Gastroesophageal sphincter (tissue), 4 donors: ENCODE measurements at regions not wholly inside any gene's neighbourhood (a gene's known extent, or its start where the extent isn't known, plus 50 kb on each side); places are given as distances from the start of the nearest gene placed in this dataset.

Experiments
- ATAC-seq: fragments of 150-250 bp; one replicate; pipeline ENCODE4 v1.9.1; 2016; ENCODE audit warnings: mild to moderate bottlenecking, moderate library complexity
- H3K27ac ChIP-seq, 4 donors: fragments of 200-600 bp; sonication (generic) in 3 of 4; 1 replicate in 3 of 4; 2 replicates in 1 of 4; pipeline ENCODE4 v1.5.1; 2016 to 2019
- H3K27me3 ChIP-seq: fragments of 200-600 bp; sonication (generic); one replicate; pipeline ENCODE4 v1.5.1; 2019
- H3K36me3 ChIP-seq, 2 donors: fragments of 200-600 bp; sonication (generic); one replicate each; pipeline ENCODE4 v1.5.1; 2019; ENCODE audit warnings: control low read depth in 1 of 2
- H3K4me1 ChIP-seq, 3 donors: fragments of 200-600 bp; sonication (generic); 1 replicate in 2 of 3; 2 replicates in 1 of 3; pipeline ENCODE4 v1.5.1; 2016 to 2019; ENCODE audit warnings: control low read depth in 2 of 3
- H3K4me3 ChIP-seq, 2 donors: fragments of 200-600 bp; sonication (generic); one replicate each; pipeline ENCODE4 v1.5.1; 2019; ENCODE audit warnings: mild to moderate bottlenecking in 1 of 2, moderate library complexity in 1 of 2
- H3K9me3 ChIP-seq, 3 donors: fragments of 200-600 bp; sonication (generic); one replicate each; pipeline ENCODE4 v1.5.1; 2017 to 2019; ENCODE audit warnings: control low read depth in 2 of 3
- CTCF ChIP-seq, 4 experiments: fragments of 200-600 bp in 2 of 4; fragments of 450-650 bp in 2 of 4; sonication (generic) in 1 of 4; IDR thresholded peaks; one replicate each; pipeline ENCODE4 v1.5.1; 2017 to 2019; ENCODE audit warnings: antibody characterized with exemption in 4 of 4, mild to moderate bottlenecking in 2 of 4, moderate library complexity in 2 of 4
- EP300 ChIP-seq: sonication (generic); formaldehyde crosslinking; IDR thresholded peaks from one replicate; pipeline ENCODE4 v1.6.1; 2017; ENCODE audit warnings: antibody characterized with exemption, mild to moderate bottlenecking
- POLR2A ChIP-seq, 2 donors: fragments of 450-650 bp; IDR thresholded peaks; one replicate each; pipeline ENCODE4 v1.6.1; 2017; ENCODE audit warnings: antibody characterized with exemption in 2 of 2, mild to moderate bottlenecking in 2 of 2, moderate library complexity in 1 of 2
- POLR2AphosphoS5 ChIP-seq: sonication (generic); formaldehyde crosslinking; IDR thresholded peaks from one replicate; pipeline ENCODE4 v1.6.1; 2017; ENCODE audit warnings: antibody characterized with exemption
- WGBS, 2 donors: methylation state at CpG; one replicate each; pipeline ENCODE4 v1.1.5; 2018; ENCODE audit warnings: low coverage in 1 of 2; 5-methylcytosine and 5-hydroxymethylcytosine counted together

- Histone ChIP-seq H3K27ac (no peak overlapping the region), H3K4me3 (no peak overlapping the region), H3K36me3 (no peaks in the 10 kb centered on the region), H3K9me3 (peaks cover 0 to 9% (median 0%) of the 10 kb centered on the region in 3 donors), H3K27me3 (no peaks in the 10 kb centered on the region), H3K4me1 (no peaks in the 10 kb centered on the region)
- no peak for ATAC-seq
- 66 to 72% methylated on average over 3 to 7 of the region's 7 CpGs for WGBS, 2 donors
- TF ChIP-seq CTCF (IDR thresholded peaks at IDR 0.05) (no peak), POLR2AphosphoS5 (no peak), EP300 (no peak), POLR2A (IDR thresholded peaks at IDR 0.05) (no peak)
Measured at GRCh38 chr1:14118691-14119485, 418.9 kb downstream of the PRDM2 start.

GRCh38 chr1:14120895-14121294 is 420.9 kb downstream of the PRDM2 start:
- H3K4me1 ChIP-seq: no peaks in the 10 kb centered on the region
- no peak for ATAC-seq
- TF ChIP-seq EP300 (no peak), CTCF (IDR thresholded peaks at IDR 0.05) (no peak), POLR2A (IDR thresholded peaks at IDR 0.05) (no peak), POLR2AphosphoS5 (no peak)
- H3K27me3 ChIP-seq: no peaks in the 10 kb centered on the region
- no peaks in the 10 kb centered on the region for H3K36me3 ChIP-seq
- H3K9me3 ChIP-seq: peaks cover 0 to 9% (median 0%) of the 10 kb centered on the region in 3 donors
- H3K27ac ChIP-seq: no peak overlapping the region
- WGBS, 2 donors: 90 to 100% methylated on average over 2 of the region's 2 CpGs
- H3K4me3 ChIP-seq: no peak overlapping the region

DNA sequence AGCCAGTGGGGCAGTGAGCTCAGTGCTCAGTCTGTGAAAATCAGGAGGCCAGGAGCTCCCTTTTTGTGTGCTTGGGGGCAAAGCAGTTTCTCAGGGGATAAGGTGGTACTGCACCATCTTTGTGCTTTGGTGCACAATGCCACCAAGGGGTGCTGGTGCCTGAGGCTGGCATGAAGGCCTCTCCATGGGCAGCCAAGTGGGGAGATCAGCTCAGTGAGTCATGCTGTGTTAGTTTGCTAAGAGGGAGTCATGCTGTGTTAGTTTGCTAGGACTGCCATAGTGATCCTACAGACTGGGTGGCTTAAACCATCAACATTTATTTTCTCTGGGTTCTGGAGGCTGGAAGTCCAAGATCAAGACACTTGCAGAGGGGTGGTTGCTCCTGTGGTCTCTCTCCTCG is 428.1 kb downstream of the PRDM2 start:
- Histone ChIP-seq H3K27me3 (no peaks in the 10 kb centered on the region), H3K4me3 (no peak overlapping the region), H3K27ac (no peak overlapping the region), H3K36me3 (no peaks in the 10 kb centered on the region), H3K4me1 (no peaks in the 10 kb centered on the region), H3K9me3 (no peaks in the 10 kb centered on the region)
- no peak for TF ChIP-seq EP300
- TF ChIP-seq CTCF (IDR thresholded peaks at IDR 0.05): no peak
- TF ChIP-seq POLR2AphosphoS5: no peak
- no peak for TF ChIP-seq POLR2A (IDR thresholded peaks at IDR 0.05)
- no peak for ATAC-seq
- 86 to 100% methylated on average over 1 of the region's 1 CpG for WGBS, 2 donors

DNA sequence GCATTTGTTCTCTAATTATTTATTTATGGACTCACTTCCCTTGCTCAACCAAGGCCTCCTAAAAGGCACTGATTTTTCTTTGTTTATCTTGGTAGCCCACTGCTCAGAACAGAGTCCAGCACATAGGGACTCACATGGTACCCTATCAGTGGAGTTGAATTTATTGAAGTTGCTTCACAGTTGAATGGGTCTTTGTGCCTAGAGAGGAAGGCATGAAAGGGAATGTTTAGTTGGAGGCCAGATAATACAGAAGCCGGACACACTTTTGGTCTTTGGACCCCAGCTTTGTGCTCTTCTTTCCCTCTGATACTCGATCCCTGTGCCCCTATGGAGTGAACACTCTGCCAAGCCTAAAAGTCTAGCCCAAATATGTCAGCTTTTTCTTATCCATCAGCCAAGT is 429.0 kb downstream of the PRDM2 start:
- Histone ChIP-seq H3K27me3 (no peaks in the 10 kb centered on the region), H3K27ac (no peak overlapping the region), H3K4me1 (no peaks in the 10 kb centered on the region), H3K4me3 (no peak overlapping the region), H3K36me3 (no peaks in the 10 kb centered on the region), H3K9me3 (no peaks in the 10 kb centered on the region)
- ATAC-seq: no peak
- 67 to 89% methylated on average over 2 of the region's 2 CpGs for WGBS, 2 donors
- no peak for TF ChIP-seq CTCF (IDR thresholded peaks at IDR 0.05)
- no peak for TF ChIP-seq EP300
- TF ChIP-seq POLR2AphosphoS5: no peak
- TF ChIP-seq POLR2A (IDR thresholded peaks at IDR 0.05): no peak

- Histone ChIP-seq H3K9me3 (no peaks in the 10 kb centered on the region), H3K27me3 (no peaks in the 10 kb centered on the region), H3K27ac (no peak overlapping the region), H3K36me3 (no peaks in the 10 kb centered on the region), H3K4me1 (peaks cover 0 to 4% (median 0%) of the 10 kb centered on the region in 3 donors), H3K4me3 (no peak overlapping the region)
- no peak for ATAC-seq
- 17 to 67% methylated on average over 1 to 2 of the region's 2 CpGs for WGBS, 2 donors
- TF ChIP-seq CTCF (IDR thresholded peaks at IDR 0.05) (no peak), POLR2A (IDR thresholded peaks at IDR 0.05) (no peak), POLR2AphosphoS5 (no peak), EP300 (no peak)
Measured at GRCh38 chr1:14135070-14135469, 435.1 kb downstream of the PRDM2 start.
